ENCODE measurements at regions not wholly inside any gene's neighbourhood (a gene's known extent, or its start where the extent isn't known, plus 50 kb on each side); places are given as distances from the start of the nearest gene placed in this dataset.
"Not testable (repeated sequence)": the region's sequence is repeated elsewhere in the genome, so short reads cannot be mapped to it uniquely, and the experiment has no call there.

- DNase-seq: no peak
Observed at GRCh38 chr2:184037273-184037672, 561.1 kb upstream of the ZNF804A start.

DNA sequence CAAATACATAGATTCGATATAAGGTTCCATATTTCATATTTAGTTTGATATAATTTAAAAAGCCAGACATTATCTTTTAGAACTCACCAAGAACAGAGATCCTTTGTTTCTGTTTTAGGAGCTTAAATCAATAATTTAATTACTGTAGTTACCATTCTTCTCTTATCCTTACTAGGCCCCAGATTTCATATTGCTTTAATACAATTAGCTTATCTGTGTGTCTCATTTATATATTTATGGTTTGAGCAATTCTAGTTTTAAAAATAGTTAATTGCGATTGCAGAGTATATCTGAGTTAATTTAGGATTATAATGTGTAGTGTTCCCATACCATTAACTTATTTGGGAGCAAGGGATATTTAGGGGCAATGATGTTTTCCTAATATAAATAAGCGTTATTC is 558.8 kb upstream of the ZNF804A start:
- DNase-seq: no peak

- no peak for DNase-seq
Observed at GRCh38 chr2:184040230-184040629, 558.1 kb upstream of the ZNF804A start.

DNA sequence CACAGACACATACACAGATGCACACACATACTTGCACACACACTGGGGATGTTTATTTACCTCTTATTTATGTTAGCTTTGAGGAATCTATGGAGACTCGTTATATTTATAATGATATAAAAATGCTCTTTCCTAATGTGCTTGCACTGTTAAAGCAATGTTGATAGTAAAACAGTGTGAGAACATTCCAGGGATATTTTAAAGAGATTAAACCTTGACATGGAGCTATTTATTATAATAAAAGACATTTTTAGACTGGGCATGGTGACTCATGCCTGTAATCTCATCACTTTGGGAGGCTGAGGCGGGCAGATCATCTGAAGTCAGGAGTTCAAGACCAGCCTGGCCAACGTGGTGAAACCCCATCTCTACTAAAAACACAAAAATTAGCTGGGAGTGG is 557.3 kb upstream of the ZNF804A start:
- no peak for DNase-seq

DNA sequence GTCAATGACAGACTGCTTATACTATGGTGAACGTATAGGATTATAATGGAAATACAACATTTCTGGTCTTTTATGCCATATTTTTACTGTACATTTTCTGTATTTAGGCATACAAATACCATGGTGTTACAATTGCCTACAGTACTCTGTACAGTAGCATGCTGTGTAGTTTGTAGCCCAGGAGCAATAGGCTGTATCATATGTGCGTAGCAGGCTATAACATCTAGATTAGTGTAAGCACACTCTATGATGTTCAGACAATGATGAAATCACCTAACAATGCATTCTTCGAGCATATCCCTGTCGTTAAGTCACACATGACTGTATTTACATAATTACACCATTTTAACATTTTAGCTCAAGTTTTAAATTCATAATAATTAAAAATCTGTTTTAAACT is 556.6 kb upstream of the ZNF804A start:
- no peak for DNase-seq

GRCh38 chr2:184047536-184047935 is 550.8 kb upstream of the ZNF804A start:
- no peak for DNase-seq

DNA sequence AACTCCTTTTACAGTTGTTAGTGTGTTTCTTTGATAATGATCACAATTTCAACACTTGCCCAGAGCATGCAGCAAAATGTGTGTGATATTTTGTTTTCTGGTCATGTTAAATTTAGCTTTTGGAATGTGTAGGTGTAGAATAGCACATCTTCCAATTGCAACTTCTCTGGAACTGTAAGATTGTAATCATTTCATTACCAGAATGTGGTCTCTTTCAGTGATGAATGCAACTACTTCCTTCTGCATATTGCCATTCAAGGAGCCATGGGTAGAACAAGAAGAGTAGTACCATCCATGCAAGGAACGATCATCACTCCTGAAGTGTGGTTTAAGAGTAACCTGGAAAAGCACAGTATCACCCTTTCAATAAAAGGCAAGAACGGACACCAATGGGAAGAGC is 548.8 kb upstream of the ZNF804A start:
- DNase-seq: no peak

DNA sequence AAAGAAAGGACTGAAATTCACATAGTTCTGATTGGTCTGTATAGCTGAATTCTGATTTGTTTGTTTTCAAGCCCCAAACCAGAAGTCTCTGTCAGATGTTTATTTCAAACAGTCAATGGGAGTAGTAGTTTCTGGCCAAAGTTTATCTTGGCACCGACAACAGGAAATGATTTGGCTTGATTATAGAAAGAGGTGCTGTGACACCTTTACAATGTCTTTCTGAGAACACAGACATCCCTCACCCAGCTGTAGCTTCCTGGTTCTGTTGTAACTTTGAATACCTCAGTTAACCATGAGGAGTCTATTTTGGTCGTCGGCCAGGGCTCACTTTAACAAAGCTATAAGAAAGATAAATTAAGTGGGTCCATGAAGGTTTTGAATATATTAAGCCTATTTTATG is 545.0 kb upstream of the ZNF804A start:
- DNase-seq: no peak

GRCh38 chr2:184054419-184054818 is 543.9 kb upstream of the ZNF804A start:
- DNase-seq: not testable (repeated sequence)

DNA sequence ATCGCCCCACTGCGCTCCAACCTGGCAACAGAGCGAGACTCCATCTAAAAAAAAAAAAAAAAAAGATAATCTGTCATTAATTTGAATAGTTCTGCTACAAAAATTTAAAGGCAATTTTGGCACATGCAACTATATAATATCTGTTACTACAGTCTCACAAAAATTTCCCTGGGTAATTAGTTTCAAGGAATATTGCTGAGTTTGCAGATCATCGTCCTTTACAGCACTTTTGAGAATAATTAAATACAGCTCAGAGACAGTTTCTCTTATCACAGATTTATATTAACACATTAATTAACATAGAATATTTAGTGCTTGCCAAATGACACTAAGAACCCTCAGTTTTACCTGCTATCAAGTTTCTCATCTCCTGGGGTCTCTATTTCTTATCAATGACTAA is 540.4 kb upstream of the ZNF804A start:
- DNase-seq: no peak

DNA sequence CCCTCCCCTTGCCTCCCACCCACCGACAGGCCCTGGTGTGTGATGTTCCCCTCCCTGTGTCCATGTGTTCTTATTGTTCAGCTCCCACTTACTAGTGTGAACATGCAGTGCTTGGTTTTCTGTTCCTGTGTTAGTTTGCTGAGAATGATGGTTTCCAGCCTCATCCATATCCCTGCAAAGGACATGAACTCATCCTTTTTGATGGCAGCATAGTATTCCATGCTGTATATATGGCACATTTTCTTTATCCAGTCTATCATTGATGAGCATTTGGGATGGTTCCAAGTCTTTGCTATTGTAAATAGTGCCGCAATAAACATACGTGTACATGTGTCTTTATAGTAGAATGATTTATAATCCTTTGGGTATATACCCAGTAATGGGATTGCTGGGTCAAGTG is 538.1 kb upstream of the ZNF804A start:
- not testable (repeated sequence) for DNase-seq

DNA sequence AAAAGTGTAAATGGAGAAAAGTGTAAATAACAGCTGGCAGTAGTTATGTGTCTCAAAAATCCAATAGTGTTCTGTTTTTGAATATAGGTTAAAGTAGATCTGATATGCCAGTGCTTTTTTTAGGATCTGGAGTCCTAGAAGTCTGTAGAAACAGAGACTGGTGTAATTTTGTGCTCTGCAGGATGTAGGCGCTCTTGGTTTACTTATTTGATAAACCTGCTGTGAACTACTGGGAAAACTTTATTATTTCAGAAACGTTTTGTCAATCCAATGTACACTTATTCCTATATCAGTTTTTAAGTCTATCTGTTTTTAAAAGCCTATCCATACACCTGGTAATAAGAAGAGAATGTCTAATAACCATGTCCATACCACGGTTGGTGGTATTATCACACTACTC is 530.8 kb upstream of the ZNF804A start:
- DNase-seq: no peak

- no peak for DNase-seq
Observed at GRCh38 chr2:184072470-184072869, 525.9 kb upstream of the ZNF804A start.

DNA sequence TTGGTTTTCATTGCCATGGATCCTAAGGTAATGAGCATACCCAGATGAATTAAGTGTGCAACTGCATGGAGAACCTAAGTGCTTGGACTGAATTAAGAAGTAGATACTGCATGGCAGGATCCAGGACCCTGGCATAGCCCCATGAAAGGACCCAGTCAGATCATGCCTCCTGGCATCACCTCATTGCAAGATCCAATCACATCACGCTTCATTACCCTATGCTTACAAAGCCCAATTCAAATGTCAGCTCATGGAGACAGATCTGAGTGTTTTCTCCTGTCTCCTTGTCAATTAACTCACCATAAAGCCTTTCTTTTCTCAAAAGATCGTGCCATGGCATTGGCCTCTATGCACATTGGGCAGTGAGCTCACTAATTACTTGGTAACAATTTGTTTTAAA is 519.8 kb upstream of the ZNF804A start:
- no peak for DNase-seq

GRCh38 chr2:184091456-184091855 is 506.9 kb upstream of the ZNF804A start:
- DNase-seq: no peak

- no peak for DNase-seq
Observed at GRCh38 chr2:184113696-184114403, 484.5 kb upstream of the ZNF804A start.

GRCh38 chr2:184114439-184114838 is 483.9 kb upstream of the ZNF804A start:
- no peak for DNase-seq

DNA sequence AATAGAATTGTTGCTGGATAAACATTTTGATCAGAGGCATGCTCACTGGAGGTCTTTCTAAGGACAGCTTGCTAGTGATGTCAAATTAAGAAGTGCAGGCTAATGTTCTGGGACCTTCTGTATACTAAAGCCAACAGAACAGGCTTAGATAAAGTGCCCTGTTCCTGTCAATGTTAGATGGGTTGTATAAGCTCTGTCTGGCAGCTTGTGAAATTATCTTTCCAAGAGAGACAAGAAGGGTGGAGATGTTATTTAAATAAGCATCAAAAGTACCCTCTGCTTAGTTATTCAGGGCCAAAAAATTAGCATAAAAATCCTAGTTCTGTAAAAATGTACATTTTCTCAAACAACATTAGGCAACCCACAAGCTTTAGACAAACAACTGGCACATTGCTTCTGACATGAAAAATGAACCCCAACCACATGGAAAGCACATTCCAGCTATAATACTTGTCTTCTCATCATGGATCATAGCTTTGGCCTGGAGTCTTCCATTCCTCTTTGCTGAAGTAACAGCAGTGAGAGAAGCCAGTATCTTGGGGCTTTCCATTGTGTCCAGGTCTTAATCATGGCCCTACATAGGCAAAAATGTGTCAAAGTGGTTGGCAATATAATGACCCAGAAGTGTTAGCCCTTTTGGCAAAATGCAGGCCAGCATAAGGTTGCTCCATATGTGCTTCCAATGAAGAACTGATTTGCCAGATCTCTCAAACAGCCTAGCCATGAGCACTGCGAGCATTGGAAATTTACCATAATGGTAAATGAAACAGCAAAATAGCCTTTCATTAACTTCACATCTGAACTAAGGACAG is 478.1 kb upstream of the ZNF804A start:
- no peak for DNase-seq

DNA sequence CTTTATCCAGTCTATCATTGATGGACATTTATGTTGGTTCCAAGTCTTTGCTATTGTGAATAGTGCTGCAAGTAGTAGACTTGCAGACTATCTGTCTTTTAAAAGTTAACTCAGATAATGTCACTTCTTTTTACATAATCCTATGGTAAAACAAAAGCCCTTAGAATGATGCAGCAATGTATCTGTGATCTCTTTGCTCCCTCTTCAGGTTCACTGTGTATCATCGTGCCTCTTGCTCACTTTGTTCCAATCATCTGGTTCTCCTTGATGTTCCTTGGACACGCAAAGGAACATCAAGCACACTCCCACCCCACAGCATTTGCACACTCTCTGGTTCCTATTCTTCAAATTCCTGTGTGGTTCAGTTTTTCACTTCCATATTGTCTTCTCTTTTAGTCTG is 472.5 kb upstream of the ZNF804A start:
- no peak for DNase-seq

GRCh38 chr2:184129073-184129472 is 469.3 kb upstream of the ZNF804A start:
- DNase-seq: no peak

- no peak for DNase-seq
Observed at GRCh38 chr2:184137955-184138354, 460.4 kb upstream of the ZNF804A start.

- DNase-seq: no peak
Observed at GRCh38 chr2:184141866-184142265, 456.5 kb upstream of the ZNF804A start.

DNA sequence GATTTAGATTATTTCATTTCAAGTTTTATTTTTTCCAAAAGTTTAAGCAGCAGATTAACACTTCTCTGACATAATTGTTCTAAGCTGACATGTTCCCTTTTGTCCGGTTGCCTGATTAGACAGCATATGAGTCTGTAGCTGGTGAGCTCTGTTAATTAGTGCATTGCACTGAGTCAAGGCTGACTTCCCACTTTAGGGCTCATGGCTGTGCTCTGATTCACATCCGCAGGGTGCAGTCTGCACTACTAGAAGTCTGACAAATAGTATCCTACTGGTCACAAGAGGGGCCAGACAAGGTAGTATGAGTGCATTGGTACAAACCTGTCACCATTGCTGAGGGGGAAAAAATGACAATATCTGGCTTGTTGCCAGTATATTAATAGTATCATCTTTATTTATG is 443.9 kb upstream of the ZNF804A start:
- DNase-seq: no peak

GRCh38 chr2:184155791-184156190 is 442.5 kb upstream of the ZNF804A start:
- no peak for DNase-seq

DNA sequence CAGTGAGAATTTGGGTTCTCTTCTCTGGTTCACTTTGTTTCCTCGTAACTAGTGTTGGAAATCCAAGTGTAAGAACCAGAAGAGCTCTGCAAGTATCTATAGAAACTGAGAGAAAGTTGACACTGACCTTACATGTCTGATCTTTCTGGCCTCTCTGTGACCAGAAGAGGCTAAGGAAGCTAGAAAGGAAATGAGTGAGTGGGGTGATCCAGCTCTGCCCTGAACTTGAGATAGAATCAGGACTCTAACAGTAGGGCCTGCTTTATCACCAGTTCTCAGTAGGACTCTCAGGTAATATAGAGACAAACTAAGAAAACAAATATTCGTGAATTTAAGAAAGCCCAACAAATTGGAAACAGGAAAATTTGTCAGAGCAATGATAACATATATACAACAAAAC is 441.2 kb upstream of the ZNF804A start:
- no peak for DNase-seq
